HG02571 (cell line): ENCODE measurements at regions not wholly inside any gene's neighbourhood (a gene's known extent, or its start where the extent isn't known, plus 50 kb on each side); places are given as distances from the start of the nearest gene placed in this dataset.
"Not testable (repeated sequence)": the region's sequence is repeated elsewhere in the genome, so short reads cannot be mapped to it uniquely, and the experiment has no call there.

ENCODE experiments used
- ATAC-seq: cut with Tn5 transposase; IDR thresholded peaks from one replicate; pipeline ENCODE4 v1.9.1; 2021; ENCODE audit warnings: mild to moderate bottlenecking, moderate library complexity; ENCODE audit not compliant: unreplicated experiment

DNA sequence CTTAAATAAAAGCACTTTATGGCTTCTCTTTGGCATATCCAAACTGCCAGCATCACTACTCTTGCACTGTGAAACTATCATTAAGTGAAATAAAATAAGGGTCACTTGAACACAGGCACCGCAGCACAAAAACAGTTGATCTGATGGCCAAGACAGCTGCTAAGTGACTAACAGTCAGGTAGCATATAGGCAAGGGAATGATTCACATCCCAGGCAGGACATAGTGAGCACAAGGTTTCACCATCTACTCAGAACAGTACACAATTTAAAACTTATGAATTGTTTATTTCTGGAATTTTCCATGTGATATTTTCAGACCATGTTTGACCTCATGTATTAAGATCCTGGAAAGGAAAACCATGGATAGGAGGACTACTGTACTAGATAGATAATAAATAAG is 214.2 kb downstream of the MREG start:
- no peak for ATAC-seq

- no peak for ATAC-seq
Measured at GRCh38 chr2:215797676-215798075, 215.7 kb downstream of the MREG start.

DNA sequence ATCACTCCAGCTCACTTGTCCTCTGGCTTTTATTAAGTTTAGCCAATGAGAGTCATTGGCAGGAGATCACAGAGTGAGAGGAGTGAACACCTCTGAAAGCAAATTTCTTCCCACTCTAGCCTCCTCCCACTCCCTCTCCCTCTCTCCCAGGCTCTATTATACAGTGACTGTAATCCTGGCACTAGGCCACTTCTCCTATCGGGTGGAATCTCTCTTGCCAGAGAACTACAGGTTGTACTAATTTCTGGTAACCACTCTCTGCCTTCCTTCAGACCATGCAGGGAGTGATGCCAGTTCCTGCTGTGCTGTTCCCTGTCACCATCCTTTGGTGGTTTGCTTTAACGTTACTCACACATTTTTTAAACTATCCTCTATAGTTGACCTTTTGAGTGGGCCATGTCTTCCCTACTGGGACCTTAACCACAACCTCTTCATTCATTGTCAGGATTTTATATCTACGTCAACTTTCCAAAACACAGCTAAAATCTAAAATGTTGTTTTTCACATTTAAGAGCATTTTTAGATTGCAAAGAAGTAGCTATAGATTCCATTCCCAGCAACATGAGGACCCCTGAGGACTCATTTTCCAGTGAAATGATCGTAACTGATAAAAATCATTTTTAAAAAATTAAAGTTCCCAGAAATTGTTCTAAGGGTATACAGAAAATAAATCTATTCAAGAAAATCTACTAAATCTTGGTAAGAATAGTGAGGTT is 217.1 kb downstream of the MREG start:
- ATAC-seq = no peak

DNA sequence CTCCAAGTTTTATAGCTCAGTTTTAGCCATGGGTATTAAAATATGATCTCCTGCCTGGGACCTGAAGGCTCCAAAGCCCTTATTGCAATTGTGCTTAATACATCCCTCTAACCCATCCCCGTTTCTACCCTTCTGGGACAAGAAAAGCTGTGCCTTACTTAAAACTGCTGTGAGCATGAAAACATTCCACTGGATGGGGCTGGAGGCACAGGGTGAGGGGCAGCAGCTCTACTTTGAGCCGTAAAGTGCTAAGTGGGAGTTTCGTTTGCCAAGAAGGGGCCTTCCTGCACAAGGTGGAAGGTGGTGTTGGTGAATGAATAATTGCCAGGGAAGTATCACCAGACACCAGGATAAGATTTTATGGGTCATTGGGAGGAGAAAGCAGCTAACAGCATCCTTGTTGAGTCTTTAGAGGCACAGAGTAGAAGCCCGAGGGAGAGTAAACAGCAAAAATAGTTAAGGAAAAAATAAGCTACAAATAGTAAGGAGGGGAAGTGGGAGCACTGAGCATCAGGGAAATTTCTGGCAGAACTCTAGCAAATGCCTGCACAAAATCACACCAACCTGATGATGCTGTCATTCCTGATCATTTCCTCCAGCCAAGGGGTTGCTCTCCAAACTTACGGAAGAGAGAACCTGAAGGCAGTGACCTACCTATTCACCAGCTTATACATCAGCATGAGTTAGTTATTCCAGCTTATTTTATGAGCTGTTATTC is 218.4 kb downstream of the MREG start:
- no peak for ATAC-seq

GRCh38 chr2:215793747-215794595 is 219.4 kb downstream of the MREG start:
- ATAC-seq = peak; percentile 74

DNA sequence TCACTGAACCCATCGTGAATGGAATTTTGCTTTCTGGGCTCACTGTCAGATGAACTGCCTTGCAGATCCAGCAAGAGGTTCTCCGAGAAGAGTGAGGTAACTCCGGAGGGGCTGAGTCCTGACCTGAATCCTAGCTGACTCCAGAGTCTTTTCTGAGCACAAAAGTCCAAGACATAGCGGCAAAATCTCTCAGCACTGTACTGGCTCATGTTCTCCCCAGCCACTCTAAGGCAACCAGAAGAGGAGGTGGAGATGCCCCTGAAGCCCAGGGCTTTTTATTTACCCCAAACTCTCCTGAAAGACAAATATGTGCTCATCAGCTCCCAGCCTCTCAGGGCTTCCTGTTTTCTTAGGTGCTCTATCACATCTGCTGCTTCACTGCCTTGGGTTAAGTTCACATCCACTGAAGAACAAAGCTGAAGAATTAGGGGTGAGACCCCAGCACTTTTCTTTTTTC is 221.8 kb downstream of the MREG start:
- no peak for ATAC-seq

DNA sequence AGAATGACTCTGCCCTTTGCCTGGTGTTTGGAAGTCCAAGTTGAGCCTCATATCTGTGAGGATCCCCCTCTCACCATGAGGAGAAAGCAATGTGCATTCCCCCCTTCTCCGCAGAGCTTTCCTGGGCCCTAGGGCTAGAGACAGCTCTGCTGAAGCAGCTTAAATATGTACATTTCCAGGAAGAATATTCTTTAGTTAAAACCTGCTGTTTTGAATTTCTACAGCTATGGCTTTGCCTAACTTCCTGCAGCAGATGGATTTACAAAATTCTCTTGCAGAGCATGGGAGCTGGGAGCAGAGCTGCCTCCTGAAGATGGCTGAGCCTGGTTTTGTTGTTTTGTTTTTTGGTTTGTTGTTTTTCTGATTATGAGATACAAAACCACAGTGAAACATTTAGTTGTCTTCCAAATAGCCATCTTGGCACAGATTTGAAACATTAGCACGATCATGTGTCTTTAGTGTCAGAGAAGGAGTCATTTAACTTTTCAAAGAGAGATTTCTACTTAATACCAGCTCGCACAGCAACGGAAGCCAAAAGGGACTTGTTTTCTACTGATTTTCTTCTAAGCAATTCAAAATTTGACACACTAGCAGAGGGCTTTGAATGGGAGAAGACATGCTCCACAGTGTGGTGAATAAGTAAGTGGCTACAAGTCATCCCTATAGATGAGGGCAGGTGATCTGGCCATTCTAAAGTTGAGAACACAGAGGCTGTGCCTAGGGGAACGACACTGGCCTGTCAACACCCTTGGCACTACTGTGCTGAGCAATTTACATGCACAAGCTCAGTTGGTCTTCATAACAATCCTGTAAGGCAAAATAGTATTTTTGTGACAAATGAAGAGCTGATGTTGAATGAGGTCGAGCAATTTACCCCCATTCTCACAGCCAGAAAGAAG is 222.6 kb downstream of the MREG start:
- no peak for ATAC-seq

DNA sequence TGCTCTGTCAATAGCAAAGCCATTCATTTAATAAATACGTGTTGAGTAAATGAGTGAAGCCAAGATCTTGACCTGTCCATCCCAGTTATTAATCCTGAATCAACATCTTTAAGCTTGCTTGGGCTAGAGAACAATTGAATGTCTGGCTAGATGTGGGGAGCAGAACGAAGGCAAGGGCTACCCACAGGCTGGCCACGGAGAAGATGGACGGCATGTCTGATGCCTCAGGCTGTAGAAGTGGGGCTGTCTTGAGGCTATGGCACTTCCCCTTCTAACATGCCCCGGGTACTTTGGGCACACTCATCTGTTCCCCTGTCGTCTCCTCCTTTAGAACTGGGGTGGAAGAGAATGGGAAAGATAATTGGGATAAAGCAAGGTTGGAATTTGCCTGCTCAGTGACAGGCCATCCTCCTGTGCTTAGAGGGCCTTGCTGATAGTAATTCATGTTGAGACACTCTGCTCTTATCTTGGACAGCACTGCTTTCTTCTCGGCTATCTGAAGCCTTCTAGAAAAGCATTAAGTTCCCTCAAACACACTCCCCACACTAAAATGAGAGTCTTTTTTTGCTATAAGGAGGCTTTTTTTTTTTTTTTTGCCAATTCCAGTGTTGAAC is 225.7 kb downstream of the MREG start:
- ATAC-seq = no peak

DNA sequence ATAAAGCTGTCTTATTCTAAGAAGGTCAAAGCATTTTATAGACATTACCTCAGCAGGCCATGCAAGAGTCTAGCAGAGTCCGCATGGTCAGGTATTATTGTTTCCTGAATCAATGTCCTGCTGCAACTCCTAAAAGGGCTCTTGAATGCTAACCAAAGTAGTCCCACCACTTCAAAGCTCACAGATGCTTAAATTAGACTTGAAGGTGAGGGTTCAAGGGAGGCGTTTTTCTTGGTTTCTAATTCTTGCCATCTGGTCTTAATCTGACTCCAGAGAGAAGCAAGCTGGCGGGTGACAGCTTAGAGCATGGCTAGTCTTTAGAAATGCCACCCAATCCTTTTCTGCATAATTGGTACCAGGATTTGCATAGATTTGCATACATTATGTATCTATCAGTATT is 226.3 kb downstream of the MREG start:
- ATAC-seq = no peak

- no peak for ATAC-seq
Measured at GRCh38 chr2:215784371-215784783, 229.0 kb downstream of the MREG start.

- not testable (repeated sequence) for ATAC-seq
Measured at GRCh38 chr2:215783640-215784039, 229.7 kb downstream of the MREG start.

- ATAC-seq = no peak
Measured at GRCh38 chr2:215782965-215783364, 230.4 kb downstream of the MREG start.

DNA sequence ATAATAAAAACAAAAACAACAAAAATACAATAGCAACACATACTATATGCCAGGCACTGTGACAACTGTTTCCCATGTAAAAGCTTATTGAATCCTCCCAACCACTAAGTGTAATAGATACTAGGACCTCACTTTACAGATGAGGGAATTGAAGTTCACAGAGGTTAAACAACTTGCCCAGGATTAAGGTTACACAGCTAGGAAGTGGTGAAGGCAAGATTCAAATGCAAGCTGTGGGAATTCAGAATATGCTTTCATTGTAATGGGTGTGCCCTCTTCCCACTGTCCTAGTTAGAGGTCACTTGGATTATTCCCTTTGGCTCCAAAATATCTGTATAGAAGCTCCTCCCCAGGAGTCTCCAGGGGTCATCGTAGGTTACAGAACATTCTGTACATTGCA is 231.1 kb downstream of the MREG start:
- no peak for ATAC-seq

DNA sequence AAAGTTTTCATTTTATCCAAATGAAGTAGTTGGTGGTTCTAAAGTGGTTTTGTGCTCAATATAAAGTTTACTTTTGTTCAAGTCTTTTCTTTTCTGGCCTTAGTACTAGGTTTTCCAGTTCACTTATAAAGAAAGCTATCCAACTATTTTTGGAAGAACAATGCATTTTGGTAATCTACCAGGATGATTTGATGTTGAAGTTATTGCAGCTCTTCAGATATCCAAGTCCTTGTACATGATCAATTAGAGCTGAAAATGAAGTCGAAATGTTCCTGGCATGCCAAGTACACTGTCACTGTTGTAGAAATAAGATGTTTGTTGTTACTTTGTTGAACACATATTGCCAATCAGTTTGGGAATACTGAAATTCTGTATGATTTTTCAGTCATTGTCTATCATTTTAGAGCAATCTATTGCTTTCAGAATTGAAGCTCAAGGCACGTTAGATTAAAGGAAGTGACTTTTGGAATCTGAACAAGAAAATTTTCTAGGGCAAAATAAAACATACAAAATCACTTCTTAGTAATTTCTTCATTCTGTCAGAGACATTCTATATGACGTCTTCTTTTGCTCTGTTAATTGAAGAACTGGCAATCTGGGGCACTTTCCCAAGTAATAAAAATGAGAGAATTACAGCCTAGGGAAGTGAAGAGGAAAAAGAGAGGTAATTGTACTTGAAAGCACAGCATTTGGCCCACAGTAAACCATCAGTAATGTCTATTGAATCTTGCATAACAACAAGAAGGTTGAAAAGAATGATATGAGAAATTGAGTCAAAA is 232.3 kb downstream of the MREG start:
- ATAC-seq = no peak

DNA sequence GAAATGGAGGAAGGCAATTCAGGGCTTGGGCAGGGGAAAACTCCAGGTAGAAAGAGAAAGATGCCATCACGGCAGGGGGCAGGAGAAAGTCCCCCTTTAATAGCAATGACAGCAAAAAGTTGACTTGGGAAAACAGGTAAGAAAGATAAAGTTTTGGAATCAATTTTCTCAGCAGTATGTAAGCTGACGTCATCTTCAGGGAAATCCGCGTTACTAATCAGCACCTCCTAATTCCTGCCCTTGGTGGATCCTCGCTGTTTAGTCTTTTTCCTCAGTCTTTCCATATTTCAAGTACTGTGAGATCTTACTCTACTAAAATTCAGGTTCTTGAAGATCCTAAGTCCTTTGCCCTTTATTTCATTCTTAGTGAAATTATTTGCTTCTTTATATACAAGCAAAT is 233.0 kb downstream of the MREG start:
- no peak for ATAC-seq

GRCh38 chr2:215779912-215780311 is 233.4 kb downstream of the MREG start:
- no peak for ATAC-seq

- no peak for ATAC-seq
Measured at GRCh38 chr2:215777465-215778044, 235.8 kb downstream of the MREG start.

DNA sequence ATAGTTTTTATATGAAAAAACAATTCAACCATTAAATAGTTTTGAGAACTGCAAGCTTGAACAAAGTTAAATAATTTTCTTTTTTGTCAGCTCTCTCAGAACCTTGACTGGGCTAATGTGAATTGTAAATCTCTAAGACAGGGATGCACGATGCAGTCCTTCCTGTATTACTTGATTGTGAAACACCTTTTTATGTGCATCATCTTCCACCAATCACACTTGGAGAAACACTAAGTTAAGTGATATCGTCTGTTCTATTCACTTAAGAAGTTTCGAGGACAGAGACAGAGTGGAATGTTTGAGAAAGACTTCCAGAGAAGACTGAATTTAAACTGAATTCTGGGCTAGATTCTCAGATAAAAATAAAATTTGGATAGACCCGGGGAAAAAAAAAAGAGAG is 238.2 kb downstream of the MREG start:
- ATAC-seq = no peak

DNA sequence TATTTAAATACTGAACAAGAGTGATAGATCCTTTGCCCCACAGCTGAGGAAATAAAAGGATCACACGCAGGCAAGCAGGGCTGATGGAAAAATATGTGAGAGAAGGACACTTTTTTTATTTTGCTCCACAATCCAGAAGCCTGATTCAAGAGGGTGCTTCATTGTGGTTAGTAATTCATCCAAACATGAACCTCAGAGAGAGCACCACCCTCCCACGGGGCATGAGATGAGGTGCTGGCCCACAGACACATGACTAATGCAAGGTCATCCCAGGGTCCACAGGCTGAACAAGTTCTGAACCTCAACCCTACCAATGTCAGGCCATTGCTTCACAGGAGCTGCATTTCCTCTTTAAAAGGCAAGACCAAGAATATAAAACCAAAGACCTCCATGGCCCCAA is 239.6 kb downstream of the MREG start:
- ATAC-seq = no peak
